ENCODE measurements at regions not wholly inside any gene's neighbourhood (a gene's known extent, or its start where the extent isn't known, plus 50 kb on each side); places are given as distances from the start of the nearest gene placed in this dataset.

DNA sequence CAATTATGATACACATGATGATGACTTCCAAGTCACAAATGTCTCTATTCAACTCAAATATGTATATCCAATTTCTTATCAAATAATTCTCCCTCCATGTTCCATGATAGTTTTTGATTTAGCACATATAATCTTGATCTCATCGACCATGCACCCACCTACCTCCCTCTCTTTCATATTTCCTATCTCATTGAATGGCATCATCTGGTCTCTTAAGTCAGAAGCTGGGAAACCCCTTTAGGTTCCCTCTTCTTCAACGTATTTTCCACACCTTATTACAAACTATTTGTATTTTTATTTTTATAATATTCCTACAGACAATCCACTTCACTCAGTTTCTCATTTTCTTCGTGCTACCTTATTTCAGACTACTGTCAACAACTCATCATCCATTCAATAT is 56.9 kb upstream of the DPH6 start:
- no peak for TF ChIP-seq POLR2A (IDR thresholded peaks at IDR 0.05)
- TF ChIP-seq, protein P1, sequence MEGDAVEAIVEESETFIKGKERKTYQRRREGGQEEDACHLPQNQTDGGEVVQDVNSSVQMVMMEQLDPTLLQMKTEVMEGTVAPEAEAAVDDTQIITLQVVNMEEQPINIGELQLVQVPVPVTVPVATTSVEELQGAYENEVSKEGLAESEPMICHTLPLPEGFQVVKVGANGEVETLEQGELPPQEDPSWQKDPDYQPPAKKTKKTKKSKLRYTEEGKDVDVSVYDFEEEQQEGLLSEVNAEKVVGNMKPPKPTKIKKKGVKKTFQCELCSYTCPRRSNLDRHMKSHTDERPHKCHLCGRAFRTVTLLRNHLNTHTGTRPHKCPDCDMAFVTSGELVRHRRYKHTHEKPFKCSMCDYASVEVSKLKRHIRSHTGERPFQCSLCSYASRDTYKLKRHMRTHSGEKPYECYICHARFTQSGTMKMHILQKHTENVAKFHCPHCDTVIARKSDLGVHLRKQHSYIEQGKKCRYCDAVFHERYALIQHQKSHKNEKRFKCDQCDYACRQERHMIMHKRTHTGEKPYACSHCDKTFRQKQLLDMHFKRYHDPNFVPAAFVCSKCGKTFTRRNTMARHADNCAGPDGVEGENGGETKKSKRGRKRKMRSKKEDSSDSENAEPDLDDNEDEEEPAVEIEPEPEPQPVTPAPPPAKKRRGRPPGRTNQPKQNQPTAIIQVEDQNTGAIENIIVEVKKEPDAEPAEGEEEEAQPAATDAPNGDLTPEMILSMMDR (IDR thresholded peaks at IDR 0.05) = no peak

Data from adrenal gland (tissue), 5 donors.